Activated CD4-positive, alpha-beta T cell treated with anti-CD3 and anti-CD28 coated beads, Interleukin-2, amount 50 U/mL, for 24 hours (primary cell): ENCODE measurements at regions not wholly inside any gene's neighbourhood (a gene's known extent, or its start where the extent isn't known, plus 50 kb on each side); places are given as distances from the start of the nearest gene placed in this dataset.

Source experiments
- DNase-seq, 2 donors: peaks; one replicate each; pipeline ENCODE4 v3.0.0-alpha.2; 2020; ENCODE audit warnings: low read depth in 1 of 2, low spot score in 1 of 2

GRCh38 chr11:13062115-13062514, 53.0 kb downstream of the RASSF10 start:
- no peak for DNase-seq

DNA sequence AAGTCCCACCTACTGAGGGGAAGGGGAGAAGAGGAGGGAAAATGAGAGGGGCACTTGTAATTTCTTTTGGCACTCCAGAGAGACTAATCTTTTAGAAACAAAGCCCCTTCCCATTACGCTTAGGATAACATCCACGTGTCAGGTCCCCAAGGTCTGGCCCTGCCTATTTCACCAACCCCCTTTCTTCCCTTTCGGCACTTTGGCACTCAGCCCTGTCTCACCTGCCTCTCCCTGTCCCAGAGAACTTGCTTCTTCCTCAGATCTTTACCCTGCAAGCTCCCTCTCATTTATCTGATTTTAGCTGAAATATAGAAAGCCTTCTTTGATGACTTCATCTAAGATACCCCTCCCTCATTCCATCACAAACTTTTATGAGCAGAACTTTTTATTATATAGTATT, 55.5 kb downstream of the RASSF10 start:
- DNase-seq: no peak

- no peak for DNase-seq
Observed at GRCh38 chr11:13065200-13065787, 56.2 kb downstream of the RASSF10 start.

- no peak for DNase-seq
Observed at GRCh38 chr11:13068211-13068610, 59.1 kb downstream of the RASSF10 start.

DNA sequence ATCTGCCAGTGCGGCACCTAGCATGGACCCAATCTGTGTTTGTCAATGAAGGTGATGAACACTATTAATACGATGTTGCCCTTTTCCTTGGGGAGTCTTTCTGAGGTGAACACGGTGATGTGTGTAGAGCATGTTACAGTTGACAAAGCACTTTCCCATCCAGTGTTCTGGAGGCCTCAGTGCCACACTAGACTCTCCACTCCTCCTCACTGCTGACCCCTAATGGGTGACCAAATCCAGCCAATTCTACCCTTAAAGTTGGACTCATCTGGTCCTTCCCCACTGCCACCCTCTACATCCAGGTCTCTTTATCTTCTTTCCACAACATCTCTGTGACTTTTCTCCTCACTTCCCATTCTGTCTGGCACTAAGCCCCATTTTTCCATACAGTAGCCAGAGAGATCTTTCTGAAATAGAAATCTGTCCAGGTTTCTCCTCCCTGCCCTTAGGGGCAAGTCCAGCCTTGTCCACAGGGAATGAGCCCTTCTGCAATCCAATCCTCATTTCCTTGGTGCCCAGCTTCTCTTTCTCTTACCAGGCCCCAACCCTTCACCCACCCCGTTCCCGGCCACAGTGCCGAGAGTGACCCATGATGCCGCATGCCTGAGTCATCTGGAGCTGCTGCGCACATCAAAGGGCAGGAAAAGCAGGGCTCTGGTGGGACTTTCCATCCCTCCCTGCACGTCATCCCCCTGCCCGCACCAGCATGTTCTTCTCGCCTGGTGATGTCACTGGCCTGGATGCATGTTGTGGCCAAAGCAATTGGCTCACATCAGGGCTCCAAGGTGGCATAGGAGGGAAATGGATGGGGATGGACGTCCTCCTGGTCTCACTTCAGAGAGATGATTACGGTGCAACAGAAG, 64.2 kb downstream of the RASSF10 start:
- DNase-seq: no peak

GRCh38 chr11:13074714-13075464, 65.8 kb downstream of the RASSF10 start:
- DNase-seq: no peak

GRCh38 chr11:13076961-13077360, 67.8 kb downstream of the RASSF10 start:
- no peak for DNase-seq

GRCh38 chr11:13080861-13081260, 71.7 kb downstream of the RASSF10 start:
- DNase-seq: no peak

GRCh38 chr11:13082588-13082987, 73.5 kb downstream of the RASSF10 start:
- DNase-seq: no peak

DNA sequence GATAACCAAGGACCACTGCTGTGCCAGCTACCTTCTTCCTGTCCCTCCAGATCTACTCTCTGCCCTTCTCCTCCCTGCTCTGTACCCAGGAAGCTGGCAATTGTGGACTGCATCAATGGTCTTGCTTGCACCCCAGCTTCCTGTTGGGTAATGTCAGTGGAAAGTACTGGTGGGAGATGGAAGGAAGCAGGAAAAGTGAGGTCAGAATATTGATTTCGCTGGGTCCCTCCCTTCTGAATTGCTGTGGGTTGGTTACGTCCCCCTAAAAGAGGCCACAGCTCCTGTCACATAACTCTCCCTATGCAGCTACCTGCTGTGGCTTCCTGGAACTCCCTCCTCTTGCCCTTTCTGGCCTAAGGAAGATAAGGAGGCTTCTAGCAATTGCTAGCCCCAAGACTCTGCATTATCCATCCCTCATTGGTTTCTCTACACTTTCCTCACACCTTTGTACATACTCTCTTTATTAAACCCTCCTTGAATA, 81.2 kb downstream of the RASSF10 start:
- DNase-seq: no peak

GRCh38 chr11:13091373-13091772, 82.3 kb downstream of the RASSF10 start:
- DNase-seq: no peak

GRCh38 chr11:13091804-13092203, 82.7 kb downstream of the RASSF10 start:
- no peak for DNase-seq

DNA sequence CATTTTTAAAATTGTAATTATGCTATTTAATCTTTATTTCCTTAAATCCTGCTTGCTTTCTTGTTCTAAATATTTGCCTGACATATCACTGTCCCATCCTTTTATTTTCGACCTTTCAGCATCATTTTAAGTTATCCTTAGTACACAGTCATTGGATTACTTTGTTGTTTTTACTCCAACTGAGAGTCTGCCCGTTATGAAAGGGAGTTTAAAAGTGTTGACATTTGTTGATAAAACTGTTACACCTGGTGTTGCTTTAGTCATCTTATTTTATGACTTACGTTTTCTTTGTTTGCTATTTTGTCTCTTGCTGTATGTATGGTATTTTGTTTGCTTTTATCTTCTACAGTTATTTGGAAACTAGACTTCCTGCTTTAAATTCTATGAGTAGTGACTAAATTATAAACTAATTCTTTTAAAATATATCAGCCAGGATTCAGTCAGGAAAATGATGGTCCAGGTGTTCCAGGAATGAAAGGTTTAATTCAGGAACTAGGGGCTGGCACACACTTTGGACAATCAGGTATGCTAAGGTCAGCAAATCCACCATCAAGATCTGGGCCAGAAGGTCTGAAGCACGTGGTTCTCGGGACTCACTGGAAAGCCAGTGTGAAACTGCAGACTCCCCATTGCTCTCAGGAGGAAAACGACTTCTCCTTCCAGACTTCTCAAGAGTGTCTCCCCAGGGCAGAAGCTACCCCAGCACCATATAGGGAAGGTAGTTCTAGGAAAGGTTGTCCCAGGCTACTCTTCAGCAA, 86.0 kb downstream of the RASSF10 start:
- no peak for DNase-seq

- DNase-seq: no peak
Observed at GRCh38 chr11:13098063-13098462, 88.9 kb downstream of the RASSF10 start.

DNA sequence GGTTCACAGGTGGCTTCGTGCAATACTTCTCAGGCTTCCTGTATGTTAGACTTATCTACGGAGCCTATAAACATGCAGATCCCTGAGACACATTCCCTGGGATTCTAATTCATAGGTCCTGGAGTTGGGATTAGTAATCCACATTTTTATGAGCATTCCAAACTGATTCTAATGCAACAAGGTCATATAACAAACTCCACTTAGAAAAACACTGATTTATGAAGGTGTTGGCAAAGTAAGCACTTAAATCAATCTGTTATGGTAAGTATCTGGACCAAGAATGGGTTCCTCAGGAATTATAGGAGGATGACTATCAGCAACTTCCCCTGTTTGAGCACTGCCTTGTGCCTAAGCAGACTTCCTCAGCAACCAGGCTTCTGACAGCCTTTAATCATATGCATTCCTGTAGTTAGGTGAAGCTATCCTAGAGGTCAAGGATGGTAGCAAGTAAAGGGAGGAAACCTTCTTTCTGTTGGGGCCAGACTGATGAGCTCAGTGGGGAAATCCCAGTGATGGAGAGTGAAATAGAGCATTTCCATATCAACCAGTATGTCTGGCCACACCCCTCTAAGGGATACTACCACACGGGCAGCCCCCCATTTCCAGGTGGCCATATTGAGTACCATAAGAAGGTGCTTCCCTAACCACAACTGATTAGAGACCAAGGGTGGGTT, 89.6 kb downstream of the RASSF10 start:
- no peak for DNase-seq

DNA sequence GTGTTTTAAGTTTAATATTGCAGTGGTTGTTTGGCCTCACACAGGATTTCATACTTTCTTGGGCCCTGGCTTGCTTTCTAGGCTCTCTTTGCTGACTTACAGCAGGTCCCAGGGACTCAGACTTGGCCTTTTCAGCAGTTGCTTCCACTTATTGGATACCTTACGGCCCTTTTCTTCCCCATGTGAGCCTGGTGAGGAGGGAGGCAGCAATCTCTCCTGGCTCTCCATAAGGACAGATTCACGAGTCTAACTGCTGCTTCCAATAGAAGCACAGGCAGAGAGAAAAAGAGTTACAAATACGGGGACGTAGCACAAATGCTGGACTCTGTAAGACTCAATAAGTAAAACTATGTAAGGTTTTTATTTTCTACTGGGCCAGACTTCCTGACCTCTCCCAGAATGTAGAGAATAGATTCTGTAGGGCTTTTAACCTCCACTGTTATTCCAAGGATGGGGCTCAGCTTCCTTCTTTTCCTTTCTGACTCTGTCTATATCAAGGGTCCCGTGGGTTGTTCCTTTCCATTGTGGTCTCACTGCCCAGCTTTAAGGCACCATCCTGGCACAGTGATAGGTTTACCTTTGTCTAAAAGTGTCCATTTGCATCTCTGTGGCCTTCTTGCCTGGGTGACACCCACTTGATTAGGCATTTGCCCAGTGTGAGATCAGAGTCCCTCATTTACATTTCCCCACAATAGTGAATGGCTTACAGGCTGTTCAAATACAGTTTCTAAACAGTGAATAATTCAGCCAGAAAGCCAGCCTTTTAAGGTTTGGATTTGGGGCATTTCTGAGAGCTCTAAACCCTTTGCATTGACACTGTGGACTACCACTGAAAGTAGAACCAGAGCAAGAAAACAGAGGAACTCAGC, 92.8 kb downstream of the RASSF10 start:
- no peak for DNase-seq

DNA sequence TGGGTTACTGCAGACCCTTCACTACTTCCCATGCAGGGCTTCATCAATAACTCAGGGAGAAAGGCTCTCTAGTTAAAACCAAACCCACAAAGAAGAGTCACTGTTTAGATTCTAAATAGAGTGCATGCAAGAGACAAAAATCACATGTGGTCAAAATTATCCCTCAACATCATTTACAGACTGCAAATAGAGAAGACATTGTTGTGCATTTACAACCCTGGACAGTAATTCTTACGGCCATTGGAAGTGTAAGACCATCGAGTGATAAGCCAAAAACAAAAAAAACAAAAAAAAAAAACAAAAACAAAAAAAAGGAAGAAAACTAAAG, 93.4 kb downstream of the RASSF10 start:
- DNase-seq: no peak

- DNase-seq: no peak
Observed at GRCh38 chr11:13102865-13103539, 93.9 kb downstream of the RASSF10 start.

GRCh38 chr11:13103962-13104554, 94.9 kb downstream of the RASSF10 start:
- DNase-seq: no peak
